NB4 (cell line): ENCODE measurements at regions not wholly inside any gene's neighbourhood (a gene's known extent, or its start where the extent isn't known, plus 50 kb on each side); places are given as distances from the start of the nearest gene placed in this dataset.

Experiments
- DNase-seq: peaks from one replicate; pipeline ENCODE4 v3.0.0; 2010; ENCODE audit warnings: low read depth
- H3K4me3 ChIP-seq: one replicate; pipeline ENCODE4 v1.5.1; 2011; ENCODE audit warnings: mild to moderate bottlenecking, low read depth, low read length, moderate library complexity
- CTCF ChIP-seq: IDR thresholded peaks from one replicate; pipeline ENCODE4 v1.5.1; 2012; ENCODE audit warnings: low read depth, low read length
- MAX ChIP-seq: IDR thresholded peaks from 2 replicates; pipeline ENCODE4 v1.6.1; 2011; ENCODE audit warnings: low read depth, low read length
- MYC ChIP-seq: IDR thresholded peaks from 2 replicates; pipeline ENCODE4 v1.6.1; 2011; ENCODE audit warnings: low read depth, low read length
- POLR2A ChIP-seq: IDR thresholded peaks from 2 replicates; pipeline ENCODE4 v1.6.1; 2011; ENCODE audit warnings: mild to moderate bottlenecking; ENCODE audit not compliant: insufficient read length; ENCODE audit errors: extremely low read depth

- H3K4me3 ChIP-seq = no peak overlapping the region
- DNase-seq = no peak
- TF ChIP-seq MAX = no peak
- TF ChIP-seq POLR2A = no peak
- TF ChIP-seq MYC = no peak
- no peak for TF ChIP-seq CTCF
Observed at GRCh38 chr12:105915997-105916759, 222.6 kb downstream of the NUAK1 start.

- no peak for DNase-seq
- TF ChIP-seq MAX = no peak
- TF ChIP-seq POLR2A = no peak
- TF ChIP-seq MYC = no peak
- no peak for TF ChIP-seq CTCF
- no peak overlapping the region for H3K4me3 ChIP-seq
Observed at GRCh38 chr12:105916760-105917039, 222.1 kb downstream of the NUAK1 start.

- DNase-seq = no peak
- TF ChIP-seq MYC (no peak), POLR2A (no peak), MAX (no peak), CTCF (no peak)
- no peak overlapping the region for H3K4me3 ChIP-seq
Observed at GRCh38 chr12:105920161-105920684, 218.5 kb downstream of the NUAK1 start.

DNA sequence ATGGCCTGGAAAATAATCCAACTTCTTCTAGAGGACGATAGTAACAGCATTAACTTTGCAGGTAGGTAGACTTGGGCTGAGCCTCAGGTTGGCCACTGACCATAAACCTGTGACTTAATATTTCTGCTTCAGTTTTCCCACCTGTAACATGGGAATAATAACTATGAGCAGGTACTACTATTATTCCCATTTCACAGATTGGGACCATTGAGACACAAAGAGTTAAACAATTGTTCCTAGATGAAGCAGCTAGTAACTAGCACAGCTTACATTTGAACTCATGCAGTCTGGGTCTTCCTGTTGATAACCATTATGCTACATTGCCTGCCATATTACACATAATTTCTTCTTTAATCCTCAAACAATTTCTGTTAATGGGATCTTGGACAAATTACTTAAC is 217.7 kb downstream of the NUAK1 start:
- no peak for DNase-seq
- no peak for TF ChIP-seq MAX
- no peak for TF ChIP-seq MYC
- no peak for TF ChIP-seq CTCF
- TF ChIP-seq POLR2A = no peak
- no peak overlapping the region for H3K4me3 ChIP-seq

DNA sequence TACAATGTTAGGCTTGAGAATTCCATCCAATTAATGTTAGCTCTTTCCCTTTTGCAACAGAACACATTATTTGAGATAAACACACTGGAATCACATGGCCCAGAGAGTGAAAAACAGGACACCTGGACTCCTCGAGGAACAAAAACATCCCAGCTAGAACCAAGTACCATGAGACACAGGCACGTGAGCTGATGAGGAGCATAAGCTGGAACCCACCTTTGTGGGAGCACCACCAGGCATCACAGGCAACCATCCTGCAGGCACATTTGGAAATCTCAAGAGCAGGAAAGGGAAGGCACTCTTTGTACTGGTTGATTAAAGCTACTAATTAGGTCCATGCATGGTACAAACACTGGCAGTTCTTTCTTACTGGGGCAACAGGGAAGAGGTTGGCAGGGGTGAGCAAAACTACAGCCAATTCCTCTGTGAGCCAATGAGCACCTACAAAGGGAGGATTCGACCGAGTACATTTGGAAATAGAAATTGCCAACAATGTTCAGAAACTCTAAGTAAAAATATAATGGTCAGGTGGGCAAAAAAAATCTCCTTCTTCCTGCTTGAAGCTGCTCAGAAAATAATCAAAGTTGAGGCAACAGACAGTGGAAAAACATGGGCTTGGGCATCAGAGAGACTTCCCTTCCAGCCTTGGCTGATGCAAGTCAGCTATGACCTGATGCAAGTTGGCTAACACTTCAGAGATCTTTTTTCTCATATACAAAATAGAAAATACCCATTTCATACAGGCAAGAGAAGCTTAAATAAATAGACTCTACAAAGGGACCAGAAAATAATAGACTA is 216.7 kb downstream of the NUAK1 start:
- DNase-seq = no peak
- H3K4me3 ChIP-seq = no peak overlapping the region
- TF ChIP-seq MAX (no peak), MYC (no peak), POLR2A (no peak), CTCF (no peak)
